ENCODE measurements at regions not wholly inside any gene's neighbourhood (a gene's known extent, or its start where the extent isn't known, plus 50 kb on each side); places are given as distances from the start of the nearest gene placed in this dataset.

- TF ChIP-seq, protein P1, sequence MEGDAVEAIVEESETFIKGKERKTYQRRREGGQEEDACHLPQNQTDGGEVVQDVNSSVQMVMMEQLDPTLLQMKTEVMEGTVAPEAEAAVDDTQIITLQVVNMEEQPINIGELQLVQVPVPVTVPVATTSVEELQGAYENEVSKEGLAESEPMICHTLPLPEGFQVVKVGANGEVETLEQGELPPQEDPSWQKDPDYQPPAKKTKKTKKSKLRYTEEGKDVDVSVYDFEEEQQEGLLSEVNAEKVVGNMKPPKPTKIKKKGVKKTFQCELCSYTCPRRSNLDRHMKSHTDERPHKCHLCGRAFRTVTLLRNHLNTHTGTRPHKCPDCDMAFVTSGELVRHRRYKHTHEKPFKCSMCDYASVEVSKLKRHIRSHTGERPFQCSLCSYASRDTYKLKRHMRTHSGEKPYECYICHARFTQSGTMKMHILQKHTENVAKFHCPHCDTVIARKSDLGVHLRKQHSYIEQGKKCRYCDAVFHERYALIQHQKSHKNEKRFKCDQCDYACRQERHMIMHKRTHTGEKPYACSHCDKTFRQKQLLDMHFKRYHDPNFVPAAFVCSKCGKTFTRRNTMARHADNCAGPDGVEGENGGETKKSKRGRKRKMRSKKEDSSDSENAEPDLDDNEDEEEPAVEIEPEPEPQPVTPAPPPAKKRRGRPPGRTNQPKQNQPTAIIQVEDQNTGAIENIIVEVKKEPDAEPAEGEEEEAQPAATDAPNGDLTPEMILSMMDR (conservative IDR thresholded peaks at IDR 0.05; ENCODE audit: low read depth, low read length), result no peak
- TF ChIP-seq EZH2phosphoT487 (IDR thresholded peaks at IDR 0.05; ENCODE audit: borderline replicate concordance, low read length), result no peak
- no peak for TF ChIP-seq EZH2 (IDR thresholded peaks at IDR 0.05; ENCODE audit: low read length, unreplicated experiment)
These were observed 60.3 kb upstream of the RFX3 start for GRCh38 chr9:3586066-3586465.

Data from PC-3 (cell line).